ENCODE measurements at regions not wholly inside any gene's neighbourhood (a gene's known extent, or its start where the extent isn't known, plus 50 kb on each side); places are given as distances from the start of the nearest gene placed in this dataset.
"Not testable (repeated sequence)": the region's sequence is repeated elsewhere in the genome, so short reads cannot be mapped to it uniquely, and the experiment has no call there.

DNA sequence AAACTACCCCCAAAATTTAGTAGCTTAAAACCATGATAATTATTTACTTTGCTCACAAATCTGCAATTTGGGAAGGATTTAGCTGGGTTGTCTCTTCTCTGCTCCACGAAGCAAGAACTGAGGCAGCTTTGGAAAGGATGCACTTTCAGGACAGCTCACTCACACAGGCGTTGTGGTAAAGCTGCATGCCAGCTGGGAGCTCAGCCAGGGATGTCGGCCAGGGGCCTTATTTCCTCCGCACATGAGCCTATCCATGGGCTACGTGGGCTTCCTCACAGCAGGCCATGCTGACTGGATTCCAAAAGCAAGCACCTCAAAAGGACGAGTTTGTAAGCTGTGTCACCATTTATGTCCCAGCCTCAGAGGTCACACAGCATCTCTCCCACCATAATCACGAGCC is 301.3 kb upstream of the IGF1R start:
- no peaks in the 10 kb centered on the region for H3K9me2 ChIP-seq (replicated peaks; ENCODE audit: low read length)
- DNase-seq (no peak), ATAC-seq (no peak)
- POLR2A ChIA-PET (ENCODE audit: unreplicated experiment), result interaction anchor here (0.6 kb wide), 1 partner anchor 11 kb away, joined by 4 read pairs; no protein-coding TSS in a partner anchor
- H3K36me3 ChIP-seq (ENCODE audit: low read depth, low read length), result no peaks in the 10 kb centered on the region
- H3K9ac ChIP-seq (ENCODE audit: low read length), result no peak overlapping the region
- BruUV-seq (replicated peaks), result no TSS peak
- peaks cover 24% of the 10 kb centered on the region for H3K27me3 ChIP-seq (ENCODE audit: low read length)
- H3K4me1 ChIP-seq (ENCODE audit: insufficient read depth, low read length), result no peaks in the 10 kb centered on the region
- no peak overlapping the region for H3K27ac ChIP-seq (ENCODE audit: low read length)
- intact Hi-C loops (cut with micrococcal nuclease), result no loop called here
- H3K4me2 ChIP-seq (ENCODE audit: low read length), result no peak overlapping the region
- TF ChIP-seq, protein P1, sequence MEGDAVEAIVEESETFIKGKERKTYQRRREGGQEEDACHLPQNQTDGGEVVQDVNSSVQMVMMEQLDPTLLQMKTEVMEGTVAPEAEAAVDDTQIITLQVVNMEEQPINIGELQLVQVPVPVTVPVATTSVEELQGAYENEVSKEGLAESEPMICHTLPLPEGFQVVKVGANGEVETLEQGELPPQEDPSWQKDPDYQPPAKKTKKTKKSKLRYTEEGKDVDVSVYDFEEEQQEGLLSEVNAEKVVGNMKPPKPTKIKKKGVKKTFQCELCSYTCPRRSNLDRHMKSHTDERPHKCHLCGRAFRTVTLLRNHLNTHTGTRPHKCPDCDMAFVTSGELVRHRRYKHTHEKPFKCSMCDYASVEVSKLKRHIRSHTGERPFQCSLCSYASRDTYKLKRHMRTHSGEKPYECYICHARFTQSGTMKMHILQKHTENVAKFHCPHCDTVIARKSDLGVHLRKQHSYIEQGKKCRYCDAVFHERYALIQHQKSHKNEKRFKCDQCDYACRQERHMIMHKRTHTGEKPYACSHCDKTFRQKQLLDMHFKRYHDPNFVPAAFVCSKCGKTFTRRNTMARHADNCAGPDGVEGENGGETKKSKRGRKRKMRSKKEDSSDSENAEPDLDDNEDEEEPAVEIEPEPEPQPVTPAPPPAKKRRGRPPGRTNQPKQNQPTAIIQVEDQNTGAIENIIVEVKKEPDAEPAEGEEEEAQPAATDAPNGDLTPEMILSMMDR (conservative IDR thresholded peaks at IDR 0.05; ENCODE audit: low read depth, low read length), result no peak
- no peak for TF ChIP-seq EZH2phosphoT487 (IDR thresholded peaks at IDR 0.05; ENCODE audit: borderline replicate concordance, low read length)
- TF ChIP-seq EZH2 (IDR thresholded peaks at IDR 0.05; ENCODE audit: low read length, unreplicated experiment), result no peak
- no peak overlapping the region for H3K4me3 ChIP-seq (ENCODE audit: low read length)
- H4K20me1 ChIP-seq (ENCODE audit: low read length), result no peaks in the 10 kb centered on the region
- H3K9me3 ChIP-seq (ENCODE audit: low read length), result no peaks in the 10 kb centered on the region
- no peaks in the 10 kb centered on the region for H3F3A ChIP-seq (ENCODE audit: low read length, unreplicated experiment)
- H2AFZ ChIP-seq (ENCODE audit: low read length), result no peak overlapping the region
- no peaks in the 10 kb centered on the region for H3K79me2 ChIP-seq (ENCODE audit: low read length)
- CTCF ChIA-PET, result no interaction called here

DNA sequence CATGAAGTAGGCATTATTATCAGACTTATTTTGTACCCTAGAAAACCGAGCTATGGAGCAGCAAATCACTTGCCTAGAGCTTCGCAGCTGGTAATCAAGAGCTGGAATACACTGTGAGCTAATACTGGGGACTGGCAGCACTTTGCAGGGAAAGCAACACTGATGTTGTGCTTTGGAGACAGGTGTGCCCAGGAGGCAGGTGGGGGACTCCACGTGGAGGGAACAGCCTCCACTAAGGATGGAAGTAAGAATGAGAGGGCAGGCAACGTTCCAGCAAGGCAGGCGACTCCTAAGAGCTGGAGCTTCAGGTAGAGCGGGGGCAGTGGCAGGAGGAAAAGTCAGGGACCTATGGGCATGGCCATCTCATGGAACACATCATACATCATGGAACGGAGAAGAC is 300.5 kb upstream of the IGF1R start:
- H3K36me3 ChIP-seq (ENCODE audit: low read depth, low read length), result no peaks in the 10 kb centered on the region
- H3K4me1 ChIP-seq (ENCODE audit: insufficient read depth, low read length), result no peaks in the 10 kb centered on the region
- TF ChIP-seq EZH2phosphoT487 (IDR thresholded peaks at IDR 0.05; ENCODE audit: borderline replicate concordance, low read length), result no peak
- H3K4me3 ChIP-seq (ENCODE audit: low read length), result no peak overlapping the region
- ChIA-PET POLR2A (ENCODE audit: unreplicated experiment) (no interaction called here), CTCF (no interaction called here)
- BruUV-seq (replicated peaks), result no TSS peak
- no peak overlapping the region for H3K27ac ChIP-seq (ENCODE audit: low read length)
- no peak overlapping the region for H2AFZ ChIP-seq (ENCODE audit: low read length)
- H4K20me1 ChIP-seq (ENCODE audit: low read length), result no peaks in the 10 kb centered on the region
- H3F3A ChIP-seq (ENCODE audit: low read length, unreplicated experiment), result no peaks in the 10 kb centered on the region
- intact Hi-C loops (cut with micrococcal nuclease), result no loop called here
- H3K9me2 ChIP-seq (replicated peaks; ENCODE audit: low read length), result no peaks in the 10 kb centered on the region
- peaks cover 25% of the 10 kb centered on the region for H3K27me3 ChIP-seq (ENCODE audit: low read length)
- no peaks in the 10 kb centered on the region for H3K79me2 ChIP-seq (ENCODE audit: low read length)
- H3K4me2 ChIP-seq (ENCODE audit: low read length), result no peak overlapping the region
- no peaks in the 10 kb centered on the region for H3K9me3 ChIP-seq (ENCODE audit: low read length)
- DNase-seq (no peak), ATAC-seq (no peak)
- H3K9ac ChIP-seq (ENCODE audit: low read length), result no peak overlapping the region

GRCh38 chr15:98350276-98350675 is 298.1 kb upstream of the IGF1R start:
- ChIA-PET POLR2A (ENCODE audit: unreplicated experiment) (no interaction called here), CTCF (no interaction called here)
- DNase-seq (no peak), ATAC-seq (no peak)
- Histone ChIP-seq H3F3A (ENCODE audit: low read length, unreplicated experiment) (no peaks in the 10 kb centered on the region), H3K36me3 (ENCODE audit: low read depth, low read length) (no peaks in the 10 kb centered on the region), H3K79me2 (ENCODE audit: low read length) (no peaks in the 10 kb centered on the region), H3K4me1 (ENCODE audit: insufficient read depth, low read length) (no peaks in the 10 kb centered on the region), H3K4me3 (ENCODE audit: low read length) (no peak overlapping the region), H4K20me1 (ENCODE audit: low read length) (no peaks in the 10 kb centered on the region), H3K9me3 (ENCODE audit: low read length) (no peaks in the 10 kb centered on the region), H3K27me3 (ENCODE audit: low read length) (peaks cover 32% of the 10 kb centered on the region), H3K9me2 (replicated peaks; ENCODE audit: low read length) (no peaks in the 10 kb centered on the region), H3K9ac (ENCODE audit: low read length) (no peak overlapping the region), H3K4me2 (ENCODE audit: low read length) (no peak overlapping the region), H2AFZ (ENCODE audit: low read length) (no peak overlapping the region), H3K27ac (ENCODE audit: low read length) (no peak overlapping the region)
- BruUV-seq (replicated peaks), result no TSS peak
- intact Hi-C loops (cut with micrococcal nuclease), result no loop called here
- TF ChIP-seq EZH2phosphoT487 (IDR thresholded peaks at IDR 0.05; ENCODE audit: borderline replicate concordance, low read length) (no peak), EZH2 (IDR thresholded peaks at IDR 0.05; ENCODE audit: low read length, unreplicated experiment) (no peak)
- TF ChIP-seq, protein P1 (conservative IDR thresholded peaks at IDR 0.05; ENCODE audit: low read depth, low read length), result no peak

GRCh38 chr15:98358274-98358673 is 290.1 kb upstream of the IGF1R start:
- CTCF ChIA-PET; DNase-seq; H3K4me3 ChIP-seq (ENCODE audit: low read length); H3K9me3 ChIP-seq (ENCODE audit: low read length); ATAC-seq; H4K20me1 ChIP-seq (ENCODE audit: low read length); H3F3A ChIP-seq (ENCODE audit: low read length, unreplicated experiment); intact Hi-C loops (cut with micrococcal nuclease); H3K4me2 ChIP-seq (ENCODE audit: low read length); H3K9ac ChIP-seq (ENCODE audit: low read length); H3K79me2 ChIP-seq (ENCODE audit: low read length); BruUV-seq (replicated peaks); H2AFZ ChIP-seq (ENCODE audit: low read length); H3K27ac ChIP-seq (ENCODE audit: low read length); H3K36me3 ChIP-seq (ENCODE audit: low read depth, low read length); H3K27me3 ChIP-seq (ENCODE audit: low read length); H3K9me2 ChIP-seq (replicated peaks; ENCODE audit: low read length); H3K4me1 ChIP-seq (ENCODE audit: insufficient read depth, low read length): not testable (repeated sequence)
- POLR2A ChIA-PET (ENCODE audit: unreplicated experiment), result interaction anchor here (0.6 kb wide), 1 partner anchor 11 kb away, joined by 4 read pairs; no protein-coding TSS in a partner anchor
